BE2C (cell line): ENCODE measurements at regions not wholly inside any gene's neighbourhood (a gene's known extent, or its start where the extent isn't known, plus 50 kb on each side); places are given as distances from the start of the nearest gene placed in this dataset.

ENCODE experiments used
- DNase-seq: peaks from one replicate; pipeline ENCODE4 v3.0.0-alpha.2; 2020
- H3K27me3 ChIP-seq: fragments of 250-450 bp; sonication (Bioruptor Pico); 2 replicates; pipeline ENCODE4 v1.5.1; 2020; ENCODE audit warnings: mild to moderate bottlenecking
- H3K36me3 ChIP-seq: fragments of 250-450 bp; sonication (Bioruptor Pico); 2 replicates; pipeline ENCODE4 v1.5.1; 2020; ENCODE audit warnings: mild to moderate bottlenecking
- H3K4me1 ChIP-seq: fragments of 250-450 bp; sonication (Bioruptor Pico); 2 replicates; pipeline ENCODE4 v1.5.1; 2020
- H3K4me3 ChIP-seq: 2 replicates; pipeline ENCODE4 v1.5.1; 2011; ENCODE audit warnings: low read depth, low read length
- H3K9me3 ChIP-seq: fragments of 250-450 bp; sonication (Bioruptor Pico); 2 replicates; pipeline ENCODE4 v1.5.1; 2020
- TF ChIP-seq, protein P1 (sequence below): IDR thresholded peaks from 2 replicates; pipeline ENCODE4 v1.5.1; 2012; ENCODE audit warnings: mild to moderate bottlenecking, low read depth, low read length

- TF ChIP-seq, protein P1, sequence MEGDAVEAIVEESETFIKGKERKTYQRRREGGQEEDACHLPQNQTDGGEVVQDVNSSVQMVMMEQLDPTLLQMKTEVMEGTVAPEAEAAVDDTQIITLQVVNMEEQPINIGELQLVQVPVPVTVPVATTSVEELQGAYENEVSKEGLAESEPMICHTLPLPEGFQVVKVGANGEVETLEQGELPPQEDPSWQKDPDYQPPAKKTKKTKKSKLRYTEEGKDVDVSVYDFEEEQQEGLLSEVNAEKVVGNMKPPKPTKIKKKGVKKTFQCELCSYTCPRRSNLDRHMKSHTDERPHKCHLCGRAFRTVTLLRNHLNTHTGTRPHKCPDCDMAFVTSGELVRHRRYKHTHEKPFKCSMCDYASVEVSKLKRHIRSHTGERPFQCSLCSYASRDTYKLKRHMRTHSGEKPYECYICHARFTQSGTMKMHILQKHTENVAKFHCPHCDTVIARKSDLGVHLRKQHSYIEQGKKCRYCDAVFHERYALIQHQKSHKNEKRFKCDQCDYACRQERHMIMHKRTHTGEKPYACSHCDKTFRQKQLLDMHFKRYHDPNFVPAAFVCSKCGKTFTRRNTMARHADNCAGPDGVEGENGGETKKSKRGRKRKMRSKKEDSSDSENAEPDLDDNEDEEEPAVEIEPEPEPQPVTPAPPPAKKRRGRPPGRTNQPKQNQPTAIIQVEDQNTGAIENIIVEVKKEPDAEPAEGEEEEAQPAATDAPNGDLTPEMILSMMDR = no peak
- DNase-seq = no peak
- no peaks in the 10 kb centered on the region for H3K9me3 ChIP-seq
- H3K36me3 ChIP-seq = no peaks in the 10 kb centered on the region
- H3K4me1 ChIP-seq = no peaks in the 10 kb centered on the region; the same call in 1 of the 2 replicates
- H3K27me3 ChIP-seq = no peaks in the 10 kb centered on the region
- no peak overlapping the region for H3K4me3 ChIP-seq
These were observed 144.3 kb upstream of the NREP start for GRCh38 chr5:111901296-111901695.

DNA sequence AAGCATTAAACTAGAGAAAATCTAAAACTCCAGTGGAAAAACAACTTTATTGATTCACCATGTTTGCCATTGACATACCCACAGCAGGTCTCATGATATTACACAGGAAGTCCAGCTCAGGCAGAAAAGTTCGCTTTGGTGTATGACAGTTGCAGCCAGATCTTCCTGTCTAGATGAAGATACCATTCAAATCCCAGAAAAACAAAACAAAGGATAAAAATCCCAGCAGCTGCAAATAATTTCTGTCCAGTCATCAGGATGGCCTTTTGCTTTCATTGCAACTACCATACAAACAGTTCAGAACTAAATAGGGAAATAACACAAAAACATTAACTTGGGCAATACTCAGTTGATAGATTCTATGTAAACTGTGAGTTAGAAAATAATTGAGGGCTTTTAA lies 136.0 kb upstream of the NREP start:
- H3K4me1 ChIP-seq = 0 out of 2 replicates have a peak, but pooled peaks cover 5% of the 10 kb centered on the region
- TF ChIP-seq, protein P1 = no peak
- H3K9me3 ChIP-seq = no peaks in the 10 kb centered on the region
- no peak overlapping the region for H3K4me3 ChIP-seq
- no peaks in the 10 kb centered on the region for H3K36me3 ChIP-seq
- DNase-seq = no peak
- no peaks in the 10 kb centered on the region for H3K27me3 ChIP-seq

DNA sequence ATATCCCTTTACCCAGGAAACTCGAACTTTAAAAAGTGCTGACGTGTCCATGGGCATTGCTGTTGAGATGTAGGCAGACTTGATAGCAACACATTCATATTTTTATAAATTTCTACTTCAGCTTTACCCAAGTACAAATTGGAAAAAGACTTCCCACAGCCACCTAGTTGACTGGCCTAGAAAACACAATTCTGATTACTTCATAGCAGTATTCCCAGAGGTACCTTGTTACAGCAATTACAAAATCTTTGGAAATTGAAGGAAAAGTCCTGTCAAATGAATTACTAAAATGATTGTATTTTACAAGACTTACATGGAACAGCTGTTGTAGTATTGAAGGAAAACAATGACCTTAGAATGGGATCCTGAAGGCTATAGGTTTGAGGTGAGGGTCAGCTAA lies 130.7 kb upstream of the NREP start:
- Histone ChIP-seq H3K4me1 (0 out of 2 replicates have a peak, but pooled peaks cover 1% of the 10 kb centered on the region), H3K9me3 (no peaks in the 10 kb centered on the region), H3K27me3 (no peaks in the 10 kb centered on the region), H3K36me3 (no peaks in the 10 kb centered on the region), H3K4me3 (no peak overlapping the region)
- DNase-seq = no peak
- TF ChIP-seq, protein P1 = no peak

DNA sequence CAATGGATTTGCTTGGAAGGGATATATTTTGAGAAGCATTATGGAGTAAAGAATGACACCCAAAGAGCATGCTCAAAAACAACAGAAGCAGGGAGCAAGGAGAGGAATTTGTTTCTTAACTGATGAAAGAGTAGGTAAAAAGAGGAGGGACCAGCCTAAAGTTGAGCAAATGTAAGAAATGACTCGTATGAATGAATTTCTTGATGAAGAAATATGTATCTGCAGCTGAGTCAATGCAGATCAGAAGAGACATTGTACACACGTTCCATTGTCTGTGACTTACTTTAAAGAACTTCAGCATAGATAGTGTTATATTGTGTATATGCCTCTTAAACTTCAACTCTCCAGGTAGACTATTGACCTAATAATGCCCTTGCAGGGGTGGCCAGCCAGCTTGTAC lies 112.7 kb upstream of the NREP start:
- no peaks in the 10 kb centered on the region for H3K4me1 ChIP-seq
- H3K4me3 ChIP-seq = no peak overlapping the region
- H3K27me3 ChIP-seq = no peaks in the 10 kb centered on the region
- H3K36me3 ChIP-seq = no peaks in the 10 kb centered on the region
- DNase-seq = no peak
- H3K9me3 ChIP-seq = no peaks in the 10 kb centered on the region
- TF ChIP-seq, protein P1 = no peak

DNA sequence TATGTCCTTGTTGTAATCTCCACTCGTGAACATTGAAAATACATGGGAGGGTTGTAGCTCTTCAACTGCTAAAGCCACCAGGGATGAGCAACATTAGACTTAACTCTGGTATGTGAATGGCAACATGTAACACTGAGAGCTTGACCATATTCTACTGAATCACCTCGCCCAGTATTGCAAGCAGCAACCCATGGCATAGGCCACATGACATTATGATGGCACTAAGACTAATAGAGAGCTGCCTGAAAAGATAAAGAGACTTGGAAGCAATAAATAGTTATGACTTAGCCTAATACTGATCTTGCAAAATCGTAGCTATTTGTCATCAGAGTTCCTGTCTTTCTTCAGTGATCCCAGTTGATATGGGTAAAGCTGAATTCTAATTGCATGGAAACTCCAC lies 108.4 kb upstream of the NREP start:
- Histone ChIP-seq H3K4me3 (no peak overlapping the region), H3K27me3 (no peaks in the 10 kb centered on the region), H3K36me3 (no peaks in the 10 kb centered on the region), H3K4me1 (no peaks in the 10 kb centered on the region), H3K9me3 (no peaks in the 10 kb centered on the region)
- TF ChIP-seq, protein P1 = no peak
- DNase-seq = no peak

DNA sequence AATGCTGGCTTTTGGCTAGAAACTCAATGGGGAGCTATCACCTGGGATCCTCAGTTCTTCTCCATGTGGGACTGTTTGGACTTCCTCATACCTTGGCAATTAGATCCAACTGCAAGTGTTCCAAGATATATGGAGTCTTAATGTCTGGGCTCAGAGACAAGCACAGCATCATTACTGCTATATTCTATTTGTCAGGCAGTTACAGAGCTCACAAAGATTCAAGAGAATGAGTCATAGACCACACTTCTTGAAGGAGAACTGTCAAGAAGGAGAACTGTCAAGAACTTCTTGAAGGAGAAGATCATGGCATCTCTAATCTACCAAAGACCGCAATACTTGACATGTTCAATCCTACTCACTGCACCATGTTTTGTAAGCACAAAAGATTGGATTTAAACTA lies 106.8 kb upstream of the NREP start:
- no peaks in the 10 kb centered on the region for H3K36me3 ChIP-seq
- TF ChIP-seq, protein P1 = no peak
- no peaks in the 10 kb centered on the region for H3K27me3 ChIP-seq
- H3K9me3 ChIP-seq = no peaks in the 10 kb centered on the region
- H3K4me3 ChIP-seq = no peak overlapping the region
- no peaks in the 10 kb centered on the region for H3K4me1 ChIP-seq
- DNase-seq = no peak
